ENCODE measurements at regions not wholly inside any gene's neighbourhood (a gene's known extent, or its start where the extent isn't known, plus 50 kb on each side); places are given as distances from the start of the nearest gene placed in this dataset.

- TF ChIP-seq, protein P1, sequence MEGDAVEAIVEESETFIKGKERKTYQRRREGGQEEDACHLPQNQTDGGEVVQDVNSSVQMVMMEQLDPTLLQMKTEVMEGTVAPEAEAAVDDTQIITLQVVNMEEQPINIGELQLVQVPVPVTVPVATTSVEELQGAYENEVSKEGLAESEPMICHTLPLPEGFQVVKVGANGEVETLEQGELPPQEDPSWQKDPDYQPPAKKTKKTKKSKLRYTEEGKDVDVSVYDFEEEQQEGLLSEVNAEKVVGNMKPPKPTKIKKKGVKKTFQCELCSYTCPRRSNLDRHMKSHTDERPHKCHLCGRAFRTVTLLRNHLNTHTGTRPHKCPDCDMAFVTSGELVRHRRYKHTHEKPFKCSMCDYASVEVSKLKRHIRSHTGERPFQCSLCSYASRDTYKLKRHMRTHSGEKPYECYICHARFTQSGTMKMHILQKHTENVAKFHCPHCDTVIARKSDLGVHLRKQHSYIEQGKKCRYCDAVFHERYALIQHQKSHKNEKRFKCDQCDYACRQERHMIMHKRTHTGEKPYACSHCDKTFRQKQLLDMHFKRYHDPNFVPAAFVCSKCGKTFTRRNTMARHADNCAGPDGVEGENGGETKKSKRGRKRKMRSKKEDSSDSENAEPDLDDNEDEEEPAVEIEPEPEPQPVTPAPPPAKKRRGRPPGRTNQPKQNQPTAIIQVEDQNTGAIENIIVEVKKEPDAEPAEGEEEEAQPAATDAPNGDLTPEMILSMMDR (IDR thresholded peaks at IDR 0.05): no peak
- TF ChIP-seq POLR2A (IDR thresholded peaks at IDR 0.05): no peak
These were observed 200.8 kb upstream of the CHD6 start for GRCh38 chr20:41818991-41819390.

Data from heart left ventricle (tissue), 13 donors.